Mucosa of descending colon (tissue), 3 donors: ENCODE measurements at regions not wholly inside any gene's neighbourhood (a gene's known extent, or its start where the extent isn't known, plus 50 kb on each side); places are given as distances from the start of the nearest gene placed in this dataset.

Experiments
- ATAC-seq: fragments of 200-7000 bp; cut with Tn5 transposase; one replicate; pipeline ENCODE4 v1.9.1; 2020; ENCODE audit warnings: mild to moderate bottlenecking, moderate library complexity
- DNase-seq, 3 donors: peaks; one replicate each; pipeline ENCODE4 v3.0.0-alpha.2; 2020
- H3K36me3 ChIP-seq: fragments of 200-600 bp; one replicate; pipeline ENCODE4 v1.8.0; 2021; ENCODE audit warnings: low read depth, mild to moderate bottlenecking
- H3K4me1 ChIP-seq: fragments of 200-600 bp; one replicate; pipeline ENCODE4 v1.8.0; 2021; ENCODE audit warnings: low read depth, mild to moderate bottlenecking
- H3K4me3 ChIP-seq: fragments of 200-600 bp; one replicate; pipeline ENCODE4 v1.8.0; 2021; ENCODE audit warnings: mild to moderate bottlenecking
- H3K9me3 ChIP-seq: fragments of 200-600 bp; one replicate; pipeline ENCODE4 v1.8.0; 2021; ENCODE audit warnings: mild to moderate bottlenecking
- intact Hi-C, 2 donors: fragments of 100-400 bp; cut with DNase I in 1 of 2; cut with micrococcal nuclease in 1 of 2; formaldehyde crosslinking; loops; one replicate each; pipeline versions ENCODE4 v1.11.0 to v1.11.1; 2022; cut with DNase I, micrococcal nuclease
- TF ChIP-seq, protein P1 (sequence below): fragments of 200-600 bp; IDR thresholded peaks from one replicate; pipeline ENCODE4 v1.8.0; 2022; ENCODE audit warnings: antibody characterized with exemption, mild to moderate bottlenecking
- donor health status: DM: no; HTN: no; CAD: no; lungs with moderate emphysema.
- donor health status: DM: no; HTN: no; CAD: no.
- donor health status: DM: no; HTN: yes; CAD: no.

DNA sequence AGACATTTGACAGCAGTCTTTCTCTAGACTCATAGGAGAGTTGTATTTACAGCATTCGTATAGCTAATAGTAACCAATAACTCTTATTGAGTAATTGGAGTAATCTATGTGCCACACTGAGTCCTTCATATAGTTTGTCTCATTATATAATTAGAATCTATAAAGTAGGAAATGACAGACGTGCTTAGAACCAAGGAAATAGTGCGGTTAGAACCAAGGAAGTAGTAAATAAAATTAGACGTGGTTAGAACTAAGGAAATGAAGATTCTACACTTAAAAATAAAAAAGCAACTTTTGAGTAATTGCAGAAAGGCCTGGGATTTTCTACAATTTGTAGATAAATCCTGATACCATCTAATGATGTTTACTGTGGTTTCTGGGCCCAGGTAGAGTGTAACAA is 107.8 kb upstream of the TNFSF11 start:
- H3K4me1 ChIP-seq, result no peaks in the 10 kb centered on the region
- no peaks in the 10 kb centered on the region for H3K36me3 ChIP-seq
- no peak for DNase-seq
- intact Hi-C loops, result no loop called here
- H3K9me3 ChIP-seq, result peaks cover 6% of the 10 kb centered on the region
- H3K4me3 ChIP-seq, result no peak overlapping the region
- TF ChIP-seq, protein P1, sequence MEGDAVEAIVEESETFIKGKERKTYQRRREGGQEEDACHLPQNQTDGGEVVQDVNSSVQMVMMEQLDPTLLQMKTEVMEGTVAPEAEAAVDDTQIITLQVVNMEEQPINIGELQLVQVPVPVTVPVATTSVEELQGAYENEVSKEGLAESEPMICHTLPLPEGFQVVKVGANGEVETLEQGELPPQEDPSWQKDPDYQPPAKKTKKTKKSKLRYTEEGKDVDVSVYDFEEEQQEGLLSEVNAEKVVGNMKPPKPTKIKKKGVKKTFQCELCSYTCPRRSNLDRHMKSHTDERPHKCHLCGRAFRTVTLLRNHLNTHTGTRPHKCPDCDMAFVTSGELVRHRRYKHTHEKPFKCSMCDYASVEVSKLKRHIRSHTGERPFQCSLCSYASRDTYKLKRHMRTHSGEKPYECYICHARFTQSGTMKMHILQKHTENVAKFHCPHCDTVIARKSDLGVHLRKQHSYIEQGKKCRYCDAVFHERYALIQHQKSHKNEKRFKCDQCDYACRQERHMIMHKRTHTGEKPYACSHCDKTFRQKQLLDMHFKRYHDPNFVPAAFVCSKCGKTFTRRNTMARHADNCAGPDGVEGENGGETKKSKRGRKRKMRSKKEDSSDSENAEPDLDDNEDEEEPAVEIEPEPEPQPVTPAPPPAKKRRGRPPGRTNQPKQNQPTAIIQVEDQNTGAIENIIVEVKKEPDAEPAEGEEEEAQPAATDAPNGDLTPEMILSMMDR, result no peak
- no peak for ATAC-seq

DNA sequence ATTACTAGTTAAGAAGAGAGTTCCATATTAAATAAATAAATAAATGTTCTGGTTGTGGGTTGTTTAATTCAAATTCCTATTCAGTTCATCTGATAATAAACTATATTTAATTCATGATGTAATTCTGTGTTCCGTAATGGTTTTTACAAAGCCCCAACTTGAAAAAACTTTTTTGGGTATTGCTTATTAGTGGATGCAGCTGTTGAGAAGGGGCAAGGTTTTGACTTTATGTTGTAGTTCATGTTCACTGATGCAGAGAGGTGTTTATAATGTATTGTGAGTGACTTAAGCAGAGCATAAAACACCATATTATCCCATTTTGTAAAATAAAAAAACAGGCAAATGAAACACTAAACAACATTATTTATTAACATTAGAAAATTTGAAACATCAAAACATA is 107.3 kb upstream of the TNFSF11 start:
- intact Hi-C loops, result no loop called here
- Histone ChIP-seq H3K9me3 (peaks cover 5% of the 10 kb centered on the region), H3K4me3 (no peak overlapping the region), H3K4me1 (no peaks in the 10 kb centered on the region), H3K36me3 (no peaks in the 10 kb centered on the region)
- TF ChIP-seq, protein P1, result no peak
- ATAC-seq (no peak), DNase-seq (no peak)

DNA sequence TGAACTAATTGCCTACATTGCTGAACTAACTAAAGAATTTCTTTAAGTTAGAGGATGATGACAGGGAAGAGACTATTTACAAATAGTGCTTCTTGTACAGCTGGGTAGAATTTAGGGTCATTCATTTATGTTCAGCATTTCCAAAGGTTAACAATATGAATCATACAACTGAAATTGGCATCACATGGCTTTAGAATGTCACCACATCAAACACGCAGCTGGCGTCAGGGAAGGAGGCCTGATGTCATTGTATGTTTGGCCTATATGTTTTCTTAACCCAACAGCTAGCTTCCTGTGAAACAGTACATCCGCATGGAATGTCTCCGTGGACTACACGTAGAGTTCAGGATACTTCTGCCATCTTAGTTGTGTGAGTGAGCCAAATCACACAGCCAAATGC is 99.0 kb upstream of the TNFSF11 start:
- no peaks in the 10 kb centered on the region for H3K36me3 ChIP-seq
- no peak for ATAC-seq

DNA sequence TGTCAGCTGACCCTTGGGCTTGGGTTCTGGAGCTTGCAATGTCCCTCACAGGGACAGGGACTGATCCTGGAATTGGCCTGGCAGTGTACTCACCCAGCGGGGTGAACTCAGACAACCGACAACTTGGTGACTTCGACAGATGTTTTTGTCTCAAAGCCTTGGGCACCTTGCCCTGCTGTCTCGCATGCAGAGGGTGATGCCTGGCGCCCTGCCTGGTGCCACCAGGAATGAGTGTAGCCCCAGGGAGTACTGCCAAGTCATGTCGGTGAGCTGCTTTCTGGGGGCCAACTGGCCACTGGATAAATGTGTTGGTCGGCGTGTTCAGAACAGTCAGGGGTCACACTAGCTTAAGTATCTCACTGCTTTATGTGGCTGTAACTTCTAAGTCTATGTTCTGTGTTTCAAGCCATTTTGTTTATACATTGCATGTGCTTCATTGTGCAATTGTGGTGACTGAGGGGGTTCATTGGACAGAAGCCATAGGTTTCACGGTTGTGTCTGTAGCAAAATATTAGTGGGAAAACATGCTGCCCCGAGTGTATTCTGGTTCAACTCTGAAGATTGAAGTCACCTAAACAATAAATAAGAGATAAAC is 96.3 kb upstream of the TNFSF11 start:
- TF ChIP-seq, protein P1, result no peak
- Histone ChIP-seq H3K36me3 (no peaks in the 10 kb centered on the region), H3K9me3 (no peaks in the 10 kb centered on the region), H3K4me1 (no peaks in the 10 kb centered on the region), H3K4me3 (no peak overlapping the region)
- ATAC-seq, result no peak
- intact Hi-C loops, result no loop called here
- no peak for DNase-seq

More for the DNA sequence above, 99.0 kb upstream of the TNFSF11 start:
- no peaks in the 10 kb centered on the region for H3K4me1 ChIP-seq
- no peaks in the 10 kb centered on the region for H3K9me3 ChIP-seq
- DNase-seq, result no peak
- H3K4me3 ChIP-seq, result no peak overlapping the region
- TF ChIP-seq, protein P1, result no peak
- intact Hi-C loops, result no loop called here

DNA sequence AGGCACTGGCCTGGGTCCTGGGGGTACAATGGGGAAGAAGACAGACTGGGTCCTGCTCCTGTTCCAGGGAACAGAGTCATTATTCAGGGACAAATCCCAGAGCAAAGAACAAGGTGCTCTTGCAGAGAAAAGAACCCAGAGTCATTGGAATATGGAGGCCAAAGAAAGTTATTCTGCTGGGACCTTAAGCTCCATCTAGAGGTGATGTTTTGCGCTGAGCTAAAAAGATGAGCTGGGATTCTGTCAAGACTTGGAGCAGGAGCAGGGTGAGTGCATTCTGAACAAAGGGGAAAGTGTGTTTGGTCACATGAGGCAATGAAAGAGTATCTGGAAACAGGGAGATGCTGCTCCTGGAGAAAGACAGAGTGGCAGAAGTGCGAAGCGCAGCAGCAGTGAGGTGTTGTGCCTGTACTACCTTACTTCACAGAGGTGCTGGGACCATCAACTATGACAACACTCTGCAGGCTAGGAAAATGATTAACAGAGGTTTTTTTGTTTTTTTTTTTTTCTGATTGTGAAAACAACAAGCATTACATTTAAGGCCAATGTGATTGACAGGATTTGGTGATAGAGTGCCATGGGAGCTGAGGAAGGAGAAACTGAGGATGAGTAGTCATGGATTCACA is 95.3 kb upstream of the TNFSF11 start:
- Histone ChIP-seq H3K36me3 (no peaks in the 10 kb centered on the region), H3K4me3 (no peak overlapping the region), H3K9me3 (no peaks in the 10 kb centered on the region), H3K4me1 (no peaks in the 10 kb centered on the region)
- peak; percentile 76 for ATAC-seq
- DNase-seq, result peak in 1 of 3 donors; percentile 40
- intact Hi-C loops, result no loop called here
- TF ChIP-seq, protein P1, result no peak
